HEK293 (cell line): ENCODE measurements at regions not wholly inside any gene's neighbourhood (a gene's known extent, or its start where the extent isn't known, plus 50 kb on each side); places are given as distances from the start of the nearest gene placed in this dataset.

Source experiments
- CTCF ChIP-seq: fragments of 450-650 bp; formaldehyde crosslinking; IDR thresholded peaks from 2 replicates; pipeline ENCODE4 v1.5.1; 2016; ENCODE audit warnings: missing biosample characterization, missing genetic modification characterization
- ZNF660 ChIP-seq: fragments of 450-650 bp; IDR thresholded peaks from 2 replicates; pipeline ENCODE4 v1.5.1; 2018; ENCODE audit warnings: missing biosample characterization, mild to moderate bottlenecking, missing genetic modification characterization
- TF ChIP-seq, protein P1 (sequence below): fragments of 450-650 bp; formaldehyde crosslinking; IDR thresholded peaks from 2 replicates; pipeline ENCODE4 v1.5.1; 2016; ENCODE audit warnings: missing biosample characterization, missing genetic modification characterization, borderline replicate concordance

GRCh38 chr11:101291279-101291678 is 161.7 kb upstream of the PGR start:
- TF ChIP-seq CTCF (tag by site-specific recombination): no peak
- no peak for TF ChIP-seq ZNF660 (tag by site-specific recombination)
- TF ChIP-seq, protein P1, sequence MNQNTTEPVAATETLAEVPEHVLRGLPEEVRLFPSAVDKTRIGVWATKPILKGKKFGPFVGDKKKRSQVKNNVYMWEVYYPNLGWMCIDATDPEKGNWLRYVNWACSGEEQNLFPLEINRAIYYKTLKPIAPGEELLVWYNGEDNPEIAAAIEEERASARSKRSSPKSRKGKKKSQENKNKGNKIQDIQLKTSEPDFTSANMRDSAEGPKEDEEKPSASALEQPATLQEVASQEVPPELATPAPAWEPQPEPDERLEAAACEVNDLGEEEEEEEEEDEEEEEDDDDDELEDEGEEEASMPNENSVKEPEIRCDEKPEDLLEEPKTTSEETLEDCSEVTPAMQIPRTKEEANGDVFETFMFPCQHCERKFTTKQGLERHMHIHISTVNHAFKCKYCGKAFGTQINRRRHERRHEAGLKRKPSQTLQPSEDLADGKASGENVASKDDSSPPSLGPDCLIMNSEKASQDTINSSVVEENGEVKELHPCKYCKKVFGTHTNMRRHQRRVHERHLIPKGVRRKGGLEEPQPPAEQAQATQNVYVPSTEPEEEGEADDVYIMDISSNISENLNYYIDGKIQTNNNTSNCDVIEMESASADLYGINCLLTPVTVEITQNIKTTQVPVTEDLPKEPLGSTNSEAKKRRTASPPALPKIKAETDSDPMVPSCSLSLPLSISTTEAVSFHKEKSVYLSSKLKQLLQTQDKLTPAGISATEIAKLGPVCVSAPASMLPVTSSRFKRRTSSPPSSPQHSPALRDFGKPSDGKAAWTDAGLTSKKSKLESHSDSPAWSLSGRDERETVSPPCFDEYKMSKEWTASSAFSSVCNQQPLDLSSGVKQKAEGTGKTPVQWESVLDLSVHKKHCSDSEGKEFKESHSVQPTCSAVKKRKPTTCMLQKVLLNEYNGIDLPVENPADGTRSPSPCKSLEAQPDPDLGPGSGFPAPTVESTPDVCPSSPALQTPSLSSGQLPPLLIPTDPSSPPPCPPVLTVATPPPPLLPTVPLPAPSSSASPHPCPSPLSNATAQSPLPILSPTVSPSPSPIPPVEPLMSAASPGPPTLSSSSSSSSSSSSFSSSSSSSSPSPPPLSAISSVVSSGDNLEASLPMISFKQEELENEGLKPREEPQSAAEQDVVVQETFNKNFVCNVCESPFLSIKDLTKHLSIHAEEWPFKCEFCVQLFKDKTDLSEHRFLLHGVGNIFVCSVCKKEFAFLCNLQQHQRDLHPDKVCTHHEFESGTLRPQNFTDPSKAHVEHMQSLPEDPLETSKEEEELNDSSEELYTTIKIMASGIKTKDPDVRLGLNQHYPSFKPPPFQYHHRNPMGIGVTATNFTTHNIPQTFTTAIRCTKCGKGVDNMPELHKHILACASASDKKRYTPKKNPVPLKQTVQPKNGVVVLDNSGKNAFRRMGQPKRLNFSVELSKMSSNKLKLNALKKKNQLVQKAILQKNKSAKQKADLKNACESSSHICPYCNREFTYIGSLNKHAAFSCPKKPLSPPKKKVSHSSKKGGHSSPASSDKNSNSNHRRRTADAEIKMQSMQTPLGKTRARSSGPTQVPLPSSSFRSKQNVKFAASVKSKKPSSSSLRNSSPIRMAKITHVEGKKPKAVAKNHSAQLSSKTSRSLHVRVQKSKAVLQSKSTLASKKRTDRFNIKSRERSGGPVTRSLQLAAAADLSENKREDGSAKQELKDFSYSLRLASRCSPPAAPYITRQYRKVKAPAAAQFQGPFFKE (tag by site-specific recombination): no peak
